ENCODE measurements at regions not wholly inside any gene's neighbourhood (a gene's known extent, or its start where the extent isn't known, plus 50 kb on each side); places are given as distances from the start of the nearest gene placed in this dataset.

DNA sequence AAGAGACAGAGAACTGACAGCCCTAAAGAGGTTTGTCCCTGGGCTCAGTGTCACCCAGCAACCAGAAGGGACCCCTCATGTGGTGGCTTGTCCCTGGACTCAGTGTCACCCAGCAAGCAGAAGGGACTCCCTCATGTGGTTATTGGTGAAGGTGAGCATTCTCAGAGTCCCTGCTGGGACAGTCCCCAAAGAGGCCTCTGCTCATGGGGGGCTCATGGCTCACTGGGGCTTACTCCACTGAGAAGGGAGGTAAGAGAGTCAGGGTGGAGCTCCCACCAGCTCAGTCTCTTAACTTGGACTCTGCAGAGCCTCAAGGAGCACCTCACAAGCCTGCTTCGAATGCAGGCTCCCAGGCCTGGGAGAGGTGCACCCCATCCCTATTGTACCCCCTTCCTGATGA, 145.2 kb upstream of the COPS8 start:
- DNase-seq = no peak

- DNase-seq = peak; percentile 69
These were observed 144.7 kb upstream of the COPS8 start for GRCh38 chr2:236940916-236941520.

GRCh38 chr2:236941551-236941950, 144.1 kb upstream of the COPS8 start:
- DNase-seq = no peak

GRCh38 chr2:236942554-236942953, 143.1 kb upstream of the COPS8 start:
- no peak for DNase-seq

DNA sequence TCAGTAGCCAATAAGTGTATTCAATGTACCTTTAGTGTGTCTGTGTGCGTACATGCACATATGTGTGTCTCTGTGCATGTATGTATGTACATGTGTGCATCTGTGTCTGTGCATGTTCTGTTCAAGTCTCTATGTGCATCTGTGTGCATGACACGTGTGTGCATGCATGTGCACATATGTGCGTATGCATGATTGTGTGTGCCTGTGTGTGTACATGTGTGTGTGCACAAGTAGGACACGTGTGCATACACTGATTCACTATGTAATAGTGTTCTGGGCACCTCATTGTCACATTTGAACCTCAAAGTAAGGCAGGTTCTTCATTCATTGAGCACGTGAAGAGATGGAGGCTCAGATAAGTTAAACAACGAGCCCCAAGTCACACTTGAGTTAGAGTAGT, 142.6 kb upstream of the COPS8 start:
- DNase-seq = no peak

DNA sequence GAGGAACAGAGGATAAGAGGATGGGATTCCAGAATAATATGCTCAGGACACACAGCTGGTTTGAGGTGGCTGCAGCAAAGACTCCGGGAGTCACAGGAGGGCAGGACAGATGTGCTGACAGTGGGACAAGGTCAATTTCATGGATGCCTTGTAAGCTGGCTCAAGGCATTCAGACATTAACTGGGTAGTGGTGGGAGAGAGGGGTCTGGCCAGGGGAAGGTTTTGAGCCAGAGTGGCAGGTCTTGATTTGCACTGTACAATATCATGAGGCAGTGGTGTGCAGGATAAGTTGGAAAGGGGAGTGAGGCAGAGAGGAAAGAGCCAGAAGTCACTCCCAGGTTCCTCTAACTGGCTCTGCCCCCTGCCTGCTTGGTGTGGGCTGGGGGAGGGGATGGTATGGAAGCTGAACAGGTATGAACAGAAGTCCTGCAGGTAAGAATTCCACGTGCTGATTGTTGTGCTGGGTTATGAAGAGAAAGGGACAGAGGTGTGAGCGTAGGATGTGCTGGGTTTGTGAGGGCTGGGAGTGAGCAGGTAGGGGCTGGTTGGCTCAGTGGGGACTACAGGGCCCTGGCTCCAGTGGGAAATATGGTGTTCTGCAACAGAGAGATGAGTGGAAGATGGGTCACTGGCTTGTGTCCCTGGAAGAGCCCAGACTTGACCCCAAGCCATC, 141.7 kb upstream of the COPS8 start:
- DNase-seq = no peak

GRCh38 chr2:236944561-236944960, 141.1 kb upstream of the COPS8 start:
- no peak for DNase-seq

DNA sequence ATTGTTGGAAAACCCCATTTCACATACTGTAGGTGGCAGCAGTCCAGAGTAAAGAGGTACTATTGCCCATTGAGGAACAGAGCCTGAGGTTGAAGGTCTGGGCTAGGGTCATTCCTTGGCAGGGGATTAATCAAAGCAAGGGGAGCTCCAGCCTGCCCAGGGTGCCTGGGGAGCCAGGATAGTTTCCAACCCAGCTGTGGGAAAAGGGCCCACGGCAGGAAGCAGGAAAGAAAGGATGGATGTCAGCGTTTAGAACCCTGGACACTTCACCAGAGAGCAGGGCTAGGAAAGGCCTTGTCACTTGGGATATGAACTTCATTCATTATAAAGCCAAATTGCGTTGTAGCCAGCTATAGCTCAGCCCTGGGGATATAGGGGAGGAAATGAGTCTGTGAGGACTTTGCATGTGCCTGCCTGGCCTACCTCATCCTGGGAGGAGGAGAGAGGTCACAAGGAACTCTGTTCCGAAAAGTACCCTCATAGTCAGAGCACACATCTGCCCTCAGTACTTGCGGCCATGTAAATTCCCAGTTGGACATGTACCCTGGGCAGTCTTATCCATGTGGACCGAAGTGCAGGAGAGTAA, 140.2 kb upstream of the COPS8 start:
- DNase-seq = no peak

DNA sequence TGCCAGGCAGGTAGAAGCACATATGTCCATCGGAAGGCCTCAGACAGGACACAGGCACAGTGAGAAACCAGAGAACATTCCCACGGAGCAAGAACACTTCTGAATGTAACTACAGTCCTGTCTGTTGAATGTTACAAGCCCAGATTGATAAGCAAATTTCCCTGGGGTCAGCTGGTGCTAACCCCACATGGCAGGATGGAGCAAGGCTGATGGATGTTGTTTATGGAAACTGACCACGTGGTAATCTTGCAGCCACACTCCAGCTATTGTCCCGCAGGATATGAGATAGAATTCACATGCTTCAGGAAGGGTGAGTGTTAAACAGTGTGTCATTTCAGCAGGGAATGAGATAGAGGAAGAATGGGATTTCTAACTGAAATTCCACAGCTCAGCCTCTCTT, 138.8 kb upstream of the COPS8 start:
- no peak for DNase-seq

DNA sequence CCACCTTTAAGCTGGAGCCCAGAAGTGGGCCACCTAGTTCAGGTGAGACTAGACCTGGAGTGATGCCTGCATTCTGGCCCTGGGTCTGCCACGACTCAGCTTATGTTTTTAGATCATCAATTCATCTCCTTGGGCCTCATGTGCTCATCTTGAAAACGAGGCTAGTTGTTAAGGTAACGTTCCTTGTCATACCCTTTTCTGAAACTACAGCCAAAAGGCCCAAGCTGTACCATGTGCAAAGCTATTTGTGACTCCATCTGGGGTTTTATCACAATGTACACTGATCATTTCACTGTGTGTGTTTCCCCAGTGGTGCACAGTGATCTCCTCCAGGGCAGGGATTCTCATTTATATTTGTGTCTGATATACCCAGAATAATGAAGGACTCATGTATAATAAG, 138.4 kb upstream of the COPS8 start:
- DNase-seq = no peak

DNA sequence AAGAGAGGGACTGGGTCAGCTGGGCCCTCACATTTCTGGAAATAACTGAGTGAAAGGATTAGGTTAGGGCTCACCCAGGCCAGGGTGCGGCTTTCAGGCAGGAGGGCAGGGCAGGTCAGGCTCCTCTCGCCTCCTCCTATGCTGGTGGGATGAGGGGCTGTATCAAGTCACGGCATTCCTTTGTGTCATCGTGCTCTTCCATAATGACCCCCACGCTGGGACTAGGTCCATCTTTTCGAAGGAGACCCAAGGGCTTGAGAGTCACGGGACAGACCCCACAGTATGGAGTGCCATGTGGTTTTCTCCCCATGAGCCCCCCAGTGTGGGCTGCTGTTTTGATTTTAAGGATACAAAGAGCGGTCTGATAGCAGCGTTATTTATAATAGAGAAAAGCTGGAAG, 137.8 kb upstream of the COPS8 start:
- no peak for DNase-seq

DNA sequence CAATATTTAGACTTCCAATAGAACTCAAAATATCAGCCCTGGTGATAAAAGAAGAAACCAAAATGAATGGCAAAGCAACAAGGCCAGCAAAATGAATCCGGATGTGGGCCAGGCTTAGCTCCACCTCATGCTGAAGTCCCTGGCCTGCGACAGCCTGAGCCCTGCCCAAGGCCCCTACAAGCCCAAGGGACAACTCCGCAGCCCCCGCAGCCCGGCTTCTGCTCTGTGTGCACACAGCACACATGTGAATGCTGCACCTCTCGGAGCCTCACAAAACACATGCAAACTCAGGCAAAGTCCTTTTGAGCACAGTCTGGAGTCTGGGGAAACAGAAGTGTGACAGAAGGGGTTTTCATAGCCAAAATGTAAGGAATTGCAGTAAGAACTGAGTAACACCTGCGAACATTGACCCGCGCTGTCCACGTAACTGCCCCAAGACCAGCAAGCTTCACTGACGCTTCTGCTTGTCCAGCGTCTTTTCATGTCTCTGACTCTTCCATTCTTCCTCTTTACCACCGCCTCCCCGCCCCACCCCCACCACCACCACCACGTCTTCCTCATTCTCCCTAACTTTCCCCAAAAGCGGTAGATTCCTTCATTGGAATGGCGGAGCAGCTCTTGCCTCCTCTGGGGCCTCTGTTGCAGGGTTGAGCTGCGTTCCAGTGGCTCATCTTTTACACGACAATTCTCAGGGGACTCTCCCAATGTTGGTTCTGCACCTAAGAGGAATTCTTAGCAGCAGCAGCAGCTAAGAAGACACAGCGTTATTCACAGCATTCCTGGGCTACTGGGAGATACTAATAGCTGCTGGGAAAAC, 136.4 kb upstream of the COPS8 start:
- no peak for DNase-seq

DNA sequence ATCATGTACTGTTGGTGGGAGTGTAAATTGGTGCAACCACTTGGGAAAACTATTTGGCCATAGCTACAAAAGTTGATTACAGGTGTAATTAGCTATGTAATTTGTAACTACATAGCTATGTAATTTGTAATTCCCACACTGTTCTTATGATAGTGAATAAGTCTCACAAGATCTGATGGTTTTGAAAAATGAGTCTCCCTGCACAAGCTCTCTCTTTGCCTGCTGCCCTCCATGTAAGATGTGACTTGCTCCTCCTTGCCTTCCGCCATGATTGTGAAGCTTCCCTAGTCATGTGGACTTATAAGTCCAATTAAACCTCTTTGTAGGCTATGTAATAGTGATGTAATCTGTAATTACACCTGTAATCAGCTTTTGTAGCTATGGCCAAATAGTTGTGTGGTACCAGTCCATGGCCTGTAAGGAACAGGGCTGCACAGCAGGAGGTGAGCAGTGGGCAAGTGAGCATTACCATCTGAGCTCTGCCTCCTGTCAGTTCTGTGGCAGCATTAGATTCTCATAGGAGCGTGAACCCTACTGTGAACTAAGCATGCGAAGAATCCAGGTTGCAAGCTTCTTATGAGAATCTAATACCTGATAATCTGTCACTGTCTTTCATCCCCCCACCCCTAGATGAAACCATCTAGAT, 133.7 kb upstream of the COPS8 start:
- DNase-seq = no peak

DNA sequence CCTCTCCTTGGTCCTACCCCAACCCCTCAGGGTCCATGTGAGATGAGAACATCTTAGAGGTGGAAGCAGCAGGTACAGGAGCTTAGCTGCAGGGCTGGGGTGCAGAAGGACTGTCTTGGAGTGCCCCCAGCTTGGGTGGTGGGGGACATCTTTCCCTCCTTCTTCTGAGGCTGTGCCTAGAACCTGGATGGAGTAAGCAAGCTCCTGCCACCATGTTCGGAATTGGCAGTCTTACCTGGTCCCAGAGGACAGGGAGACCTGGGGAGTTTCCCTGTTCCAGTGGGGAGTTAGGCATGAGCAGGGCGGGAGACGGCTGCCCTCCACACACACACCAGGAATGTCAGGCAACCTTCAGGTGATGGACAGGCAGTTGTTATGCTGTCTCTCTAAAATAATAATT, 131.0 kb upstream of the COPS8 start:
- DNase-seq = no peak

GRCh38 chr2:236955521-236956030, 130.1 kb upstream of the COPS8 start:
- no peak for DNase-seq

DNA sequence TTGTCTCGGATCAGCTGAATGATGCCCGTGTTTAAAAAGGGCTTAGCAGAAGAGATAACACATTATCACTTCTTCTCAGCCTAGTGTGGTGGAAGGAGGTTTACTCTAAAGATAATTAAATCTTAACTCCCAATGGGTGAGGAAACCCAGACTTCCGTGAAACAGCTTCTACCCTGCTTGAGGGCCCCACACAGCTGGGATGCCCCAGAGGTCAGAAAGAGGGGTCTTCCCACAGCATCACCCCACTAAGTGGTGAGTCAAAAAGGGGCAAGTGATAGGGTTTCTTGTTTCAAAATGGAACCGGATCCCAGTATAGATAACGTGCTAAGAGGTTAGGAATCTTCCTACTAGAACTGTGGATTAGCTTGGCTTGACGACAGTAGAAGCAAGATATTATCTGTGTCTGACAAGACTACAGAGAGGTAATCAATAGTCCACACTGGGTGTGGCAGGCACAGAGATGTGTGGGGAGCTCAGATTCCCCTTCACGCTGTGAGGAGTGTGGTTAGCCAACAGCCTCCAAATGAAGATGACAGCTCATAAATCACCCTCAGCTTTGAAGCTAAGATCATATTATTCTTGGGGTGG, 129.6 kb upstream of the COPS8 start:
- peak; percentile 73 for DNase-seq

- DNase-seq = no peak
These were observed 129.0 kb upstream of the COPS8 start for GRCh38 chr2:236956641-236957040.

DNA sequence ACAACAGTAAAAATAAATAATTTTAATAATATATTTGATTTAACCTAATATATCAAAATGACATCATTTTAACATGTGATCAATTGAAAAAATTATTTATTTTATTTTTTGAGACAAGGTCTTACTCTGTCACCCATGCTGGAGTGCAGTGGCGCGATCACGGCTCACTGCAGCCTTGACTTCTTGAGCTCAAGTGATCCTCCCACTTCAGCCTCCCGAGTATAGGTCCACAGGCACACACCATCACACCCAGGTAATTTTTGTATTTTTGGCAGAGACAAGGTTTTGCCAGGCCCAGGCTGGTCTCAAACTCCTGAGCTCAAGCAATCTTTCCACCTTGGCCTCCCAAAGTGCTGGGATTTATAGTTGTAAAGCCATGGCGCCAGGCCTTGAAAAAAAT, 126.7 kb upstream of the COPS8 start:
- DNase-seq = no peak

GRCh38 chr2:236959876-236960275, 125.8 kb upstream of the COPS8 start:
- no peak for DNase-seq

- DNase-seq = no peak
These were observed 125.2 kb upstream of the COPS8 start for GRCh38 chr2:236960531-236960930.

GRCh38 chr2:236962816-236963215, 122.9 kb upstream of the COPS8 start:
- DNase-seq = no peak

- no peak for DNase-seq
These were observed 122.0 kb upstream of the COPS8 start for GRCh38 chr2:236963631-236964182.
